Aorta (tissue), 5 donors: ENCODE measurements at regions not wholly inside any gene's neighbourhood (a gene's known extent, or its start where the extent isn't known, plus 50 kb on each side); places are given as distances from the start of the nearest gene placed in this dataset.

Experiments used
- ATAC-seq: fragments of 200-7000 bp; cut with Tn5 transposase; one replicate; pipeline ENCODE4 v1.9.1; 2022; ENCODE audit warnings: moderate library complexity; ENCODE audit not compliant: low FRiP score
- DNase-seq, 2 donors: peaks; one replicate each; pipeline ENCODE4 v3.0.0-alpha.2; 2020
- H3K27ac ChIP-seq, 2 donors: one replicate each; pipeline ENCODE4 v1.5.1; 2013; ENCODE audit warnings: low read length in 2 of 2, mild to moderate bottlenecking in 2 of 2, moderate library complexity in 2 of 2, control low read depth in 1 of 2, inconsistent platforms in 1 of 2, low read depth in 1 of 2
- H3K27me3 ChIP-seq, 2 donors: one replicate each; pipeline ENCODE4 v1.6.1; 2013; ENCODE audit warnings: control low read depth in 1 of 2, low read length in 1 of 2, mild to moderate bottlenecking in 1 of 2, moderate library complexity in 1 of 2; ENCODE audit not compliant: insufficient read depth in 2 of 2, control insufficient read depth in 1 of 2
- H3K36me3 ChIP-seq, 2 donors: one replicate each; pipeline ENCODE4 v1.6.1; 2013; ENCODE audit warnings: control low read depth in 1 of 2, low read length in 1 of 2, mild to moderate bottlenecking in 1 of 2; ENCODE audit not compliant: insufficient read depth in 2 of 2, control insufficient read depth in 1 of 2
- H3K4me1 ChIP-seq, 2 donors: one replicate each; pipeline ENCODE4 v1.6.1; 2013; ENCODE audit warnings: low read length in 2 of 2, control low read depth in 1 of 2, mild to moderate bottlenecking in 1 of 2, moderate library complexity in 1 of 2; ENCODE audit not compliant: insufficient read depth in 2 of 2, control insufficient read depth in 1 of 2
- H3K4me3 ChIP-seq, 2 donors: one replicate each; pipeline ENCODE4 v1.5.1; 2013; ENCODE audit warnings: low read length in 2 of 2, control low read depth in 1 of 2, mild to moderate bottlenecking in 1 of 2
- H3K9me3 ChIP-seq: one replicate; pipeline ENCODE4 v1.6.1; 2013; ENCODE audit warnings: mild to moderate bottlenecking, low read length; ENCODE audit not compliant: control insufficient read depth
- WGBS, 2 donors: extraction: QIAGEN DNeasy Blood & Tissue Kit; methylation state at CpG; one replicate each; pipeline ENCODE4 v1.1.7; 2013; 5-methylcytosine and 5-hydroxymethylcytosine counted together
- intact Hi-C, 2 donors: fragments of 100-400 bp; cut with DNase I; formaldehyde crosslinking; loops; one replicate each; pipeline versions ENCODE4 v1.14.2 to v1.15.0; 2022
- donor health status: healthy with polysubstance abuse.
- donor health status: Bipolar disorder and iron deficiency.
- donor health status: DM: no; HTN: no; CAD: no.
- donor health status: DM: no; HTN: no; CAD: no.
- donor health status: DM: yes; HTN: yes; CAD: no.

- Histone ChIP-seq H3K9me3 (peaks cover 2% of the 10 kb centered on the region), H3K4me3 (no peak overlapping the region), H3K4me1 (no peaks in the 10 kb centered on the region), H3K27me3 (peaks cover 0 to 2% of the 10 kb centered on the region in 2 donors), H3K36me3 (no peaks in the 10 kb centered on the region), H3K27ac (no peak overlapping the region)
- DNase-seq, result no peak
- WGBS, 2 donors, result 52 to 67% methylated on average over 2 of the region's 2 CpGs
- no peak for ATAC-seq
- intact Hi-C loops, result no loop called here
Observed at GRCh38 chr2:104599787-104600510, 254.0 kb upstream of the POU3F3 start.

DNA sequence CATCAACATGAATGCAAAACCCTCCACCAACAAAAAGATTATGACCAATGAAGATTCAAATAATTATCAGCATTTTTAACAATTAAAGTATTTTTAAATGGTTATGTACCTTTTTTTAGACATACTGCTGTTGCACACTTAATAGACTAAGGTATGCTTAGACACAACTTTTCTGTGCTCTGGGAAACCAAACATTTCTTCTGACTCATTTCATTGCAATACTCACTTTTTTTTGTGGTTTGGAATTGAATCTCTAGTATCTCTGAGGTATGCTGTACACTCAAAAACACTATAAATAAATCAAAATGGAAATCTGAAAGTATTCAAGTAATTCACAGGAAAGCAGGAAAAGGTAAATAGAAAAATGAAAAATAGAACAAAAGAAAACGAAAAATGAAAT, 247.9 kb upstream of the POU3F3 start:
- Histone ChIP-seq H3K27me3 (no peaks in the 10 kb centered on the region), H3K36me3 (no peaks in the 10 kb centered on the region), H3K4me1 (no peaks in the 10 kb centered on the region), H3K9me3 (peaks cover 2% of the 10 kb centered on the region), H3K27ac (no peak overlapping the region), H3K4me3 (no peak overlapping the region)
- WGBS, 2 donors, result 74 to 78% methylated on average over 1 of the region's 1 CpG
- DNase-seq (no peak), ATAC-seq (no peak)
- intact Hi-C loops, result no loop called here

DNA sequence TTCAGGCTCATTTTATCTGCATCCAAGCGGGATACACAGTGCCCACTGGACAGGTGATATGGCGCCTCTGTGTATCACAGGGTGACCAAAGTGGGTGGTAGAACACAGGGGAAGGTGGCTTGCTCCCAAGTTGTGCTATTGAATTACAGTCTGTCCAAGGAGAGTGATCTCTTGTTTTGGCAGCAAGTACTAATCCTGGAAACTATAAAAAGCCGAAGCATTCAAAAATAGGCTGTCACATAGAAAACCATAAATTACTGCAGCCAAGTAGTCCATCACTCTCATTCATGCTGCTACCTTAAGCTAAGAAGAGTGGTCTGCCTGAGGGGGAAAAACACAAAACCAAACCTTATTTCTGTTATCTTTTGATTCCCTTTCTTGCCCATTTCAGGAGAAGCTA, 237.1 kb upstream of the POU3F3 start:
- Histone ChIP-seq H3K4me1 (no peaks in the 10 kb centered on the region), H3K36me3 (no peaks in the 10 kb centered on the region), H3K4me3 (no peak overlapping the region), H3K9me3 (no peaks in the 10 kb centered on the region), H3K27me3 (no peaks in the 10 kb centered on the region), H3K27ac (no peak overlapping the region)
- WGBS, 2 donors, result 27 to 33% methylated on average over 3 of the region's 3 CpGs
- ATAC-seq, result no peak
- DNase-seq, result no peak
- intact Hi-C loops, result no loop called here

- Histone ChIP-seq H3K36me3 (no peaks in the 10 kb centered on the region), H3K27ac (no peak overlapping the region), H3K4me3 (no peak overlapping the region), H3K4me1 (no peaks in the 10 kb centered on the region), H3K9me3 (no peaks in the 10 kb centered on the region), H3K27me3 (no peaks in the 10 kb centered on the region)
- ATAC-seq (no peak), DNase-seq (no peak)
- 79 to 82% methylated on average over 7 of the region's 7 CpGs for whole genome bisulfite sequencing, 2 donors
- intact Hi-C loops, result no loop called here
Observed at GRCh38 chr2:104620801-104621200, 233.1 kb upstream of the POU3F3 start.

- DNase-seq, result no peak
Observed at GRCh38 chr2:104635608-104636007, 218.3 kb upstream of the POU3F3 start.

GRCh38 chr2:104638190-104638858, 215.6 kb upstream of the POU3F3 start:
- WGBS, 2 donors, result 86 to 87% methylated on average over 7 of the region's 7 CpGs
- no peak for ATAC-seq
- Histone ChIP-seq H3K9me3 (peaks cover 2% of the 10 kb centered on the region), H3K36me3 (no peaks in the 10 kb centered on the region), H3K4me1 (no peaks in the 10 kb centered on the region), H3K27ac (no peak overlapping the region), H3K27me3 (no peaks in the 10 kb centered on the region), H3K4me3 (no peak overlapping the region)
- no peak for DNase-seq
- intact Hi-C loops, result no loop called here

More at GRCh38 chr2:104635608-104636007, 218.3 kb upstream of the POU3F3 start:
- no peak for ATAC-seq
- intact Hi-C loops, result no loop called here
- H3K27me3 ChIP-seq, result no peaks in the 10 kb centered on the region
- no peak overlapping the region for H3K4me3 ChIP-seq
- no peak overlapping the region for H3K27ac ChIP-seq
- H3K36me3 ChIP-seq, result no peaks in the 10 kb centered on the region
- H3K4me1 ChIP-seq, result no peaks in the 10 kb centered on the region
- H3K9me3 ChIP-seq, result no peaks in the 10 kb centered on the region
- WGBS, 2 donors, result 92 to 94% methylated on average over 5 of the region's 5 CpGs

DNA sequence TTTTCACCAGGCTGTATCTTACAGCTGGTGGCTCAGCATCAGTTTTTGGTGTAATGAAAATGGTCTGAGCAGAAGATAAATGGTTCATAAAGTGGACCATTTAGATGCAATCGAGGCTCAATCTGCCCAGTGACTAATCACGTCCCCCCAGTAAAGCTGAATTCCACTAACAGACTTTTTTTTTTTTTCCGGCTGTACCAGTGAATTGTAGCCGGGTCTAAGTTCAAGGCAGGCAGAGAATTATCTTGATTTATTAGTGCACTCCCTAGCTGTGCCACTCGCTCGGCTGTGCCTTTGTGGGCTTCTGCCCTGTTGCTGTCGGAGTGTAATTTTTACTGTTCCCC, 215.1 kb upstream of the POU3F3 start:
- Histone ChIP-seq H3K9me3 (peaks cover 2% of the 10 kb centered on the region), H3K27me3 (no peaks in the 10 kb centered on the region), H3K27ac (no peak overlapping the region), H3K36me3 (no peaks in the 10 kb centered on the region), H3K4me1 (no peaks in the 10 kb centered on the region), H3K4me3 (no peak overlapping the region)
- DNase-seq, result no peak
- no peak for ATAC-seq
- WGBS, 2 donors, result 66 to 70% methylated on average over 7 of the region's 7 CpGs
- intact Hi-C loops, result no loop called here

DNA sequence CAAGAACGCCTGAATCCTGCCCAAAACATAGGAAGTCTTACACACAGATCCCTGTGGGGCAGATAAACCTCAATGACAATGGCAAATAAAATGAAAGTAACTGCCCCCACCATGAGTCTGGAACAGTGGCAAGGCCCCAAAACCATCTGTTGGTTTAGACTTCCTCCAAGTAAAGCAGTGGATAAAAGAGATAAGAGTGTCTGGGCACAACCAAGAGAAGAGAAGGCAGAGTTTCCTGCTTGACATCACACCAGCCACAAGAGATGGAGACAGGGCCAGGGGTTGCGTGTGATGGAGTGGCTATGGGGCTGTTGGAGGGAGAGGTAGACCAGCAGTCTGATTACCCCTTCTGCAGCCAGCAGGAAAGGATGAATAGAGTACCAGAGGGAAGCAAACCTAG, 212.1 kb upstream of the POU3F3 start:
- Histone ChIP-seq H3K27ac (no peak overlapping the region), H3K36me3 (no peaks in the 10 kb centered on the region), H3K4me1 (no peaks in the 10 kb centered on the region), H3K4me3 (no peak overlapping the region), H3K9me3 (peaks cover 2% of the 10 kb centered on the region), H3K27me3 (no peaks in the 10 kb centered on the region)
- no peak for ATAC-seq
- WGBS, 2 donors, result 60 to 64% methylated on average over 2 of the region's 2 CpGs
- intact Hi-C loops, result no loop called here
- DNase-seq, result no peak

DNA sequence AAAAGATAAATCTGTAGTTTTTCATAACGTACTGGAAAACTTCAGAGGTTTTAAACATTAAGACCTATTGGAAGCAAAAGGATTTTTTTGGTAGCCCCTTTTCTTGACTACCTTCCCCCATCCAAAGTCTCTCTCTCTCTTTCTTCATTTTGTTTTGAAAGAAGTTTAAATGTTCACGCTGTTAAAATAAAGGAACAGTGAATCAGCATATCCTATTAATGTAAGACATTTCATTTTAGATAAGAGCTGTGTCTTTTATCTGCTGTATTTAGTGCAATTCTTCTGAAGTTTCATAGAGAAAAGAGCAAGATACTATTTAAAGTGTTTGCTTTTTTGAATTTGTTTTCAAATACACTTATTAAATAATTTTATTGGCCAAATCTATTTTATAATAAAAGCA, 205.5 kb upstream of the POU3F3 start:
- intact Hi-C loops, result no loop called here
- Histone ChIP-seq H3K27ac (no peak overlapping the region), H3K4me1 (no peaks in the 10 kb centered on the region), H3K4me3 (no peak overlapping the region), H3K27me3 (no peaks in the 10 kb centered on the region), H3K36me3 (no peaks in the 10 kb centered on the region), H3K9me3 (no peaks in the 10 kb centered on the region)
- WGBS, 2 donors, result 27 to 34% methylated on average over 2 of the region's 2 CpGs
- ATAC-seq, result no peak
- no peak for DNase-seq
